HG03469 (cell line): ENCODE measurements at regions not wholly inside any gene's neighbourhood (a gene's known extent, or its start where the extent isn't known, plus 50 kb on each side); places are given as distances from the start of the nearest gene placed in this dataset.
"Not testable (repeated sequence)": the region's sequence is repeated elsewhere in the genome, so short reads cannot be mapped to it uniquely, and the experiment has no call there.

ENCODE experiments used
- ATAC-seq: cut with Tn5 transposase; IDR thresholded peaks from one replicate; pipeline ENCODE4 v1.9.1; 2021; ENCODE audit warnings: mild to moderate bottlenecking, moderate library complexity, moderate number of reproducible peaks; ENCODE audit not compliant: unreplicated experiment

DNA sequence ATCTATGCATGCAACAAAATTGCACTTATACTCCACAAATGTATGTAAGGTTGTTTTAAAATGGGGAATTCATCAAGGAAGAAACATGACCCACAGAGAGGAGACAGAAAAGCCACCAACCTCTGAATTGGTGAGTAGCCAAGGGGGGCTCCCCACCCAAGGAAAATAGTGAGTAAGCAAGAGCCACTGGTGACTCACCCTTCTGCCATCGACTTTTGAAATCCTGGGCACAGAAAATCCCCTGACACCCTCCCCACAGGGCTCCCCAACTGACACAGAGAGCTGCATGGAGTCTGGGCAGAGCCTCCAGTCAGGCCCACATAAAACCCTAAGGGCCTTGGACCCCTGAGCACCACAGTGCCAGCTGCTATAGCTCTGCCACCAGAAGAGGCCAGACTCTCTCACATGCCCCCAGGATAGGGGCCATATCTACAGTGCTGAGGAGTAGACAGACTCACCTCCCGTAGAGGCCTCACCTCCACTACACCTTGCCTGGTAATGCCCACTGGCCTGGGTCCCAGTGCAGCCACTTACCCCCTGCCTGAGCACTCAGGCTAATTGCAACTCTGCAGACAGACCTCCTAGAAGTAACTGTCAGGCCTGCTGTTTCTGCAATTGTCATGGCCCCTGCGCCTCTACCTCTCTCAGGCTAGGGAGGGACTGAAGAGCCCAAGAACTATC is 244.7 kb upstream of the WSB1 start:
- ATAC-seq: no peak

DNA sequence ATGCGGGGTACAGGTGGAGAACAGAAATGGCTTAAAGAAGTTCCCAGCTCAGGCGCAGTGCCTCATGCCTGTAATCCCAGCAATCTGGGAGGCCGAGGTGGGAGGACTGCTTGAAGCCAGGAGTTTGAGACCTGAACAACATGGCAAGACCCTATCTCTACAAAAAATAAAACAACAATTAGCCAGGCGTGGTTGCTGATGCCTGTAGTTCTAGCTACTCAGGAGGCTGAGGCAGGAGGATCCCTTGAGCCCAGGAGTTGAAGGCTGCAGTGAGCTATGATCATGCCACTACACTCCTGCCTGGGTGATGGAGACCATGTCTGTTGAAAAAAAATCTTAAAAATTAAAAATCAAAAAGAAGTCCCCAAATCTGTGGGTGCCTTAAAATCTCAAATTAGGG is 228.3 kb upstream of the WSB1 start:
- no peak for ATAC-seq

DNA sequence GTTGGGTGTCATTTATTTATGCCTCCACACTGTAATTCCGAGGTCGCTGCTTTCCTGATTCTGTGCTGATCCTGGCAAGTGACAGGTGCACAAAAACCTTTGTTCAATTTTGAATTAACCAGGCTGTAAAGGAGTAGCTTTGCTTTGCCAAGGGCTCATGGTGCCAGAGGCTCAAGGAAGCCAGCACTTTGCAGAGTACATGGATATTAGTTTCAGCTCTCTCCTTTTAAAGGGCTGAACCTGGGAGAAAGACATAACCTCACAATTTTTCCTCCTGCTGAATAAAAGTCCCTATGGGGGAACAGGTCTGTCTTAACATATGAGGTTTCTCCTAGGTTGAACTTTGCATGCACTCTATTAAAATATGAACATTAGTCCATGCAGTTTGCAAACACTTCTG is 227.6 kb upstream of the WSB1 start:
- no peak for ATAC-seq

DNA sequence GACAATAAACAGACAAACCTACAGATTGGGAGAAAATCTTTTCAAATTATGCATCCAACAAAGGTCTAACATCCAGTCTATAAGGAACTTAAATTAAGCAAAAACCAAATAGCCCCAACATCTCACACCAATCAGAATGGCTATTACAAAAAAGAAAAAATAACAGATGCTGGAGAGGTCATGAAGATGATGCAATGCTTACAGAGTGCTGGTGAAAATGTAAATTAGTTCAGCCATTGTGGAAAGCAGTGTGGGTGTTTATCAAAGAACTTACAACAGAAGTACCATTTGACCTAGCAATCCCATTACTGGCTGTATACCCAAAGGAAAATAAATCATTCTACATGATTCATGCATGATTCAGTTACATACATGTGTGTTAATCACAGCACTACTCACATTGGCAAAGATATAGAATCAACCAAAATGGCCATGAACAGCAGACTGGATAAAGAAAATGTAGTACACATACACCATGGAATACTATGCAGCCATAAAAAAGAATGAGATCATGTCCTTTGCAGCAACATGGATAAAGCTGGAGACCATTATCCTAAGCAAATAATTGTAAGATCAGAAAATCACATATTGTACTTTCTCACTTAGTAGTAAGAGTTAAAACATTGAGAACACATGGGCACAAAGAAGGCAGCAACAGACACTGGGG is 223.9 kb upstream of the WSB1 start:
- ATAC-seq: no peak

DNA sequence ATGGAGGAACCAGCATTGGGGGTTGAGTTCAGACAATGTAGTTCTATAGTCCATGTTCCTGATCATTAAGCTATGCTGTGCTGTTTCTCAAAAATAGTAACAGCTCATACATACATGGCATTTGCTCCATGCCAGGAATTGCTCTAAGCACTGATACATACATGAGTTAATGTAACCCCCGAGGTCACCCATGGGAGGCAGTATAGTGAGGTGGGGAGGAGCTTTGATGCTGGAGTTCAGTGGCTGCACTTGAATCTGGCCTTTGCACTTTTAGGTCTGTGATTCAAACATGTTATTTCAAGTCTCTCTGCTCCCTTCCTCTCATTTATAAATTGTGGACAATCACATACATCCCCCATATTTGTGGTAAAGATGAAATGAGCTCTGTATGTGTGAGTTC is 223.1 kb upstream of the WSB1 start:
- ATAC-seq: no peak

DNA sequence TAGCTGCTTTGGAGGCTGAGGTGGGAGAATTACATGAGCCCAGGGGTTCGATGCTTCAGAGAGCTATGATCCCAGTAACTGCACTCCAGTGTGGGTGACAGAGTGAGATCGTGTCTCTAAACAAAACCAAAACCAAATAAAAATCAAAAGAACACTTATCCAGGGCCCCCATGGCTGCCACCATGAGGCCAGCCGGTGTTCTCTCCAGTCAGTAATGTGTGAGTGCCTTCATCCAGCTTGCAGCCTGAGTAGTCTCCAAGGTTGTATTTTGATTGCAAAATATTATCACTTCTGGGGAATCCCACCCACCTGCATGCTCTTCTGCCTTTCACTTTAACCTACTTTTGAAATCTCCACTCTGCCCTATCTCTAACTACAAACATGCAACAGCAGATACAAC is 221.0 kb upstream of the WSB1 start:
- no peak for ATAC-seq

DNA sequence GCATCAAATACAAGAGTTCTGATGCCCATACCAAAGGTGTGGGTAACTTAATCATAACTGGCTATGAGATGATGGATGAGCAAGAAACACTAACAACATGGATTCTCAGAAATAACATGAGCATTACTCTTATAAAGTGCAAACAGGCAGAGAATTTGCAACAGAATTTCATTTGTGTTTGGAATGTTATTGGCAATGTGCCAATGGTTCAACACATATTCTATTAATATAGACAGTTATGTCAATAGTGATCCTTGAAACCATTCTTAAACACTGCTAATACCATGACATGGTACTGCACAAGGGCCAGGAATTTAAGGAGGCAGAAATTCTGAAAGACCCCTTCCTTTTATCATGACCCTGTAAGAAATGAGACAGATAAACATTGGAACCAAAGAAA is 217.1 kb upstream of the WSB1 start:
- no peak for ATAC-seq

DNA sequence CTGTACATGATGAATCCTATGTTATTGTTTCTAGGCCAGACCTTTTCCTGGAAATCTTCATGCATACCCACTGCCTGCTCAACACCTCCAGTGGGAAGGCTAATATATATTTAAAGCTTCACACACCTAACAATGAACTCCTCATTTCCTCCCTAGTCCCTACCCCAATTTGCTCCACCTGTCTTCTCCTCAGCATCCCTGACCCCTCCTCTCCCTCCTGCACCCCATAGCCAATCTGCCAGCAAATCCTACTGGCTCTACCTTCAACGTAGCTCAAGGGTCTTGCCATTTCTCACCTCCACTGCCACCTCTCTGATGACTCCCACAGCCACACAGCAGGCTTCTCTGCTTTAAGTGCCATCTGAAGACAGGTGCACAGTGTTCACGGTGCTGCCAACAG is 215.6 kb upstream of the WSB1 start:
- ATAC-seq: no peak

DNA sequence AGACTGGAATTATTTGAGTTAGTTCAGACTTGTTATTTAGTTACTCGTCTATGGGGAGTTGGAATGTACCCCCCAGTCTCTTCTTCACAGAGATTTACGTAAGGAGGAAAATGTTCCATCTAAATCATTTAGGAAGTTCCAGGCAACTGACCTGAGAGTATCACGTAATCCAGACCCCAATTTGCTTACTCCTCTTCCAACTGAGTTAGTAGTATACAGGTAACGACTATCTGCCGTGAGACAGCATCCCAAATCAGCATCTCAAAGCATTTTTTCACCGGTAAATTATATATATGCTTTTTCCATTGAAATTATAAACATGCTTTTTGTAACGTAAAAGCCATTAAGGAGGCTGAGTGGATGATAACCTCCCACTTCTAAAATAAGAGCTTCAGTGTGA is 214.3 kb upstream of the WSB1 start:
- ATAC-seq: no peak

DNA sequence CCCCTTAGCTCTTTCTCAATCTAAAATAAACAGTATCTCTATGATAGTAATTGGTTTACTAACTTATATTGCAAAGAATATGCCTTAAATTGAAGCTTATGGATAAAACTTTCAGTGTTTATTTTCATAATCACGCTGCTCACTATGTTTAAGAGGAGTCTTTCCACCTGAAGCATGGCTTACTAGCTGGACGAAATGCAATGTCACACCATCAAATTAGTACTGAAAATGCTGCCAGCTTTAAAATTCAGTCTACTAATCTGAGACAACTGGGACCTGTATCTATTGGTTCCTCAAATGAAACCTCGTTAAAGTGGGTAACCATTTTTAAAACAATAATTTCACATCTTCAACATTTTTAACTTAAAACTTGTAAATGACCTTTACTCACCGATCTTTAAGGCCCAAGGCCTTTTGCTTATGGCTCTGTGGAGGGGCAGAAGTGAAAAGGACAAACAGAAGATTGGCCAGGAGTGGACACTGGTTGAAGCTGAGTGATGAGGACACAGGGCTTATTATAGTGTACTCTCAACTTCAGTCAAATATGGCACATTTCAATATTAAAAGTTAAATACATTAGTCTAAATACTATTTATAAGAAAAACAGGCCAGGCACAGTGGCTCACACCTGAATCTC is 212.8 kb upstream of the WSB1 start:
- ATAC-seq: no peak

DNA sequence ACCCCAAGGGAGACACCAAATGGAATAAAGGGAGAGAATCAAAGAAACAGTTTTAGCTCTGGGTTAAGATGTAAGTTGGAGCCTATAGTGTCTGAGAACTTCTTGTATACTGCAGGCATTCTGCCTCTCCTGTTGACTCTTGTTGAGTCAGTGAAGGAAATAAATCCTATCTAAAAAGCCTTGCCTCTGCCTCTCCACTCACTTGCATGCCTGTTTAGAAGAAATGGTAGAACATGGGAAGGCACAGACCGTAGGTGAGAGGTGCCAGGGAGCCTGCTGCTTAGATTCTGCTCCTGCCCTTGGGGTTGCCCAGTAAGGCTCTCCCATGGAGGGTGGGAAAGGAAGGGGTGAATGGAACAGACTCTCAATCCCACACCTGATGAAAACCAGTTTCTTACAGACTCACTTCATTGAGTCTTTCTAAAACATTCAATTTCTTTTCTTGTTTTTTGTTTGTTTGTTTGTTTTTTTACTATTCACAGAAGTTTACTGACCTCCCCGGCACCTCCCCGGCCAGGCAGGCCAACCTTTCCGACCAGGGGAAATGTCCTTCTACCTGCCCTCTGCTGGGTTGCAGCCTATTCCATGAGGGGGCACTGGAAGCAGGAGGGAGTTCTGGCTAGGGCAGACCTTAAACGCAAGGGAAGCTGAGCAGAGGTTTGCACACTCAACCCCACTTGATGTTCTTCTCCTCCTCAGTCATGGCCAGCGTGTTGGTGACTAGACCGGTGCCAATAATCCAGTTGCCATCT is 211.7 kb upstream of the WSB1 start:
- ATAC-seq: no peak

DNA sequence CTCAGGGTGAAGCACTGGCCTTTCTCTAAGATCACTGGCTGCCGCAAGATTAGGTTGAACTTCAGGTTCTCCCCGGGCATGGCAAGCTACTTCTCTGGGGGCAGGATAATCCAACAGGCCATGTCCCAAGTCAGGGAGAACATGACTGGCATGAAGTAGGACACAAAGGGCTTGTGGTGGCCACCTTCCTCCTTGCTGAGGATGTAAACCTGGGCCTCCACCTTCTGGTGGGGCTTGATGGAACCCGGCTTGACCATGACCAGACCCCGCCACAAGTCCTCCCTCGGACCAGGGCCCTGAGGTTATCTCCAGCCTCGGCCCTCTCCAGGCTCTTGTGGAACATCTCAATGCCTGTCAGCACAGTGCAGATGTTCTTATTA is 211.1 kb upstream of the WSB1 start:
- ATAC-seq: no peak

DNA sequence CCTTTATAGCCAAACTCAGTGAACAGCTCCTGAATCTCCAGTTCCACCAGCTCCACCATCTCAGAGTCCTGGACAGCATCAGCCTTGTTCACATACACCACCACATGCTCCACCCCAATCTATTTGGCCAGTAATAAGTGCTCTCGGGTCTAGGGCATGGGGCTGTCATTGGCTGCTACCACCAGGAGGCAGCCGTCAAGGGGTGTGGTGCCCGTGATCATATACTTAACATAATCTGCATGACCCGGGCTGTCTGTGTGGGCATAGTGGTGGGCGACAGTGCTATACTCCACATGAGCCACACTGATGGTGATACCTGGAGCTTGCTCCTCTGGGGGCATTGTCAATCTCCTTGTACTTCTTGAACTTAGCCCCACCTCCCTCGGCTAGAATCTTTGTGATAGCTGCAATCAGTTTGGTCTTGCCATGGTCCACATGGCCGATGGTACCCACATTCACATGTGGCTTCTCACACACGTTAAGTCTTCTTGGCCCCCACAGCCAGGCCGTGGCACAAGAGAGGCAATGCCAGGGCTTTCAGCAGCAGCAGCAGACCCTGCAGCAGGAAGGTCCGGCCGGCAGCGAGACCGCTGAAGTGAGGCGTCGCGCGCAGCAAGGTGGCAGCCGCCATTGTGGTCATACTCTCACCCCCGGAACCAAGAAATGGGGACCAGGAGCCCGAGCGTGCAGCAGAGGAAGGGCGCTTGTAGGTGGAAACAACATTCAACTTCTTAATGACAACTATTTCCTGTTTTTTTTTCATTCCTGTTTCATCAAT is 210.3 kb upstream of the WSB1 start:
- ATAC-seq: no peak

DNA sequence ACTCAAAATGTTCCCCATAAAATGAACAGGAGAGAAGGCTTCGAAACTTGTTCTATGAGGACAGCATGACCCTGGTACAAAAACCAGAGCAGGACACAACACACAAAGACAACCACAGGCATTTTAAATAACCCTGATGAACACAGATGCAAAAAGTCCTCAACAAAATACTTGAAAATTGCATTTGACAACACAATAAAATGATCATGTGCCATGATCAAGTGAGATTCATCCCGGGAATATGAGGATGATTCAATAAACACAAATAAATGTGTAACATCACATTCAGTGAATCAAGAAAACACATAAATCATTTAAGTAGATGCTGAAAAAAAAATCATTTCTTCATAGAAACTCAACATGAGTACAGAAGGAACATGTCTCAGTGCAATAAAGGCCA is 208.4 kb upstream of the WSB1 start:
- no peak for ATAC-seq

DNA sequence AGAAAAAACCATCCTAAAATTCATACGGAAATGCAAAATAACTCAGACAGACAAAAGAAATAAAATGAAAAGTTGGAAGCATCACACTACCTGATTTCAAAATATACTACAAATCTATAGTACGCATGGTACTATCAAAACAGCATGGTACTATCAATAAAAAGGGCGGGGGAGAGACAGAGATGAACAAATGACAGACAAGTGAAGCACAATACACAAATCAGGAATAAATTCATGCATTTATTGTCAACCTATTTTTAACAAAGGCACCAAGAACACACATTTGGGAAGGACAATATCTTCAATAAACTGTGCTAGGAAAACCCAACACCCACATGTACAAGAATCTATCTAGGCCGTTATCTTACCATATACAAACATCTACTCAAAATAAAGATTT is 207.4 kb upstream of the WSB1 start:
- no peak for ATAC-seq

DNA sequence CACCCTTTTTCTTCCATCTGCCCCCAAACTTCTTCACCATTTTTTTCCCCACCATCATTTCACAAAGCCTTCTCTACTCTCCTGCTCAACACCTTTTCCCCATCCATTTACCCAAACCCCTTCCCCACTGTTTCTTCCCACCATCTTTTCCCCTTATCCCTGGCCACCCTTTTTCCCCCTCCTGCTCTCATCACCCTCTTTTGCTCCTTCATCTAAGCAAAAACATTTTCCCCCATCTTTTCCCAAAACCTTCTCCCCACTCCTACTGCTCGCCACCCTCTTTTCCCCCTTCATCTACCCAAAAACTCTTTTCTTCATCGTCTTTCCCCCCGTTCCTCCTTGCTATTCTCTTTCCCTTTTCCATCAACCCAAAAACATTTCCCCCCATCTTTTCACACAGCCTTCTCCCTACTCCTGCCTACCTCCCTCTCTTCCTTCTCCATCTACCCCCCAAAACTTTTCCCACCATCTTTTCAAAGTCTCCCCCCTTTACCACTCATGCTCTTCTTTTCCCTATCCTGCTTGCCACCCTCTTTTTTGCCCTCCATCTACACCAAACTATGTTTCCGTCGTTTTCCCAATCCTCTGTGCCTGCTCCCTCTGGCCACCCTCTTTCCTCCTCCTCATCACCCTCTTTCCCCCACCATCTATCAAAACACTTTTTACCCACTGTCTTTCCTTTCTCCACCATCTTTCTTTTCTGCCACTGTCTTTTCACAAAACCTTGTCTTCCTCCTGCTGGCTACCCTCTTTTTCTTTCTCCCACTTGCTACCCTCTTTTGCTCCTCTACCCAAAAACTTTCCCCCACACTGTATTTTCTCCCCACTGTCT is 205.8 kb upstream of the WSB1 start:
- ATAC-seq: no peak

DNA sequence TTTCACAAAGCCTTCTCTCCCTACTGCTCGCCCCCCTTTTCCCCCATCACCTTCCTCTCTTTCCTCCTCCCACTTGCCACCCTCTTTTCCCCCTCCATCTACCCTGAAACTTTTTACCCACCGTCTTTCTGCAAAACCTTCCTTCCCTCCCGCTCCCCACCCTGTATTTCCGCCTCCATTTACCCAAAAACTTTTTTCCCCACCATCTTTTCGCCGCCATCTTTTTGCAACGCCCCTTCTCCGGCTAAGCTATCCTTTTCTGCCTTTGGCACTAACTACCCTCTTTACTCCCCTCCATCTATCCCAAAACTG is 205.2 kb upstream of the WSB1 start:
- no peak for ATAC-seq

DNA sequence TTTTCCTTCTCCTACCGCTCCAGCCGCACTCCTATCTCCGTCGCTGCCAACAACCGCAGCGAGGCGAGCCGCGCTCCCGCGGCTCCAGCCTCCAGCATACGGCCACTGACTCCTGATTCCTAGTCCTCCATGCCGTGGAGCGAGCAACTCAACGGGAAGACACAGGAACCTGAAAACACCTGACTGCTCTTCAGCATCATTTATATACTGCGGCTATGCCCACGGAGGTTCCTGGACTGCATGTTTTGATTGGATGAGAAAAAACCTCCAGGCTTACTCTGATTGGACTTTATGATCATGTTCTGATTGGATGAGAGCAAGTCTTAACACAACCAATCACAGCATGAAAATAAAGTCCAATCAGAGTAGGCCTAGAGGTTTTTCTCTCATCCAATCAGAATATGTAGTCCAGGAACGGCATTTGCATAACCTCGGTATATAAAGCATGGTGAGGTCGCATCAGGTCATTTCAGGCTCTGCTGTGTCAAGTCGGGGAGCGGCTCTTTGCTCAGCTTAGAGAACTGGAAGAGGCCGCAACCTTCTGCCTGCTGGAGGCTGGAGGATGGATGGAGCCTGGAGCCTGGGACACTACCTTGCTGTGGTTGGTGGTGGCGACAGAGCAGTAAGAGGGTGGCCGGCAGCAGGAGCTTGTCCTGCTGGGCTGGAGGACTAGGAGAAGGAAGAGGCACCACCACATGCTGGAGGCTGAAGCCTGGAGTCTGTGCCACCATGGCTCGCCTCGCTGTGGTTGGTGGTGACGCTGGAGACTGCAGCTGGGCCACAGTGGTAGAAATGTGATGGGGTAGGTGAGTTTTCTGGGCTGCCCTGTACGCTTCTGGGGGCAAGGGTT is 204.6 kb upstream of the WSB1 start:
- not testable (repeated sequence) for ATAC-seq

DNA sequence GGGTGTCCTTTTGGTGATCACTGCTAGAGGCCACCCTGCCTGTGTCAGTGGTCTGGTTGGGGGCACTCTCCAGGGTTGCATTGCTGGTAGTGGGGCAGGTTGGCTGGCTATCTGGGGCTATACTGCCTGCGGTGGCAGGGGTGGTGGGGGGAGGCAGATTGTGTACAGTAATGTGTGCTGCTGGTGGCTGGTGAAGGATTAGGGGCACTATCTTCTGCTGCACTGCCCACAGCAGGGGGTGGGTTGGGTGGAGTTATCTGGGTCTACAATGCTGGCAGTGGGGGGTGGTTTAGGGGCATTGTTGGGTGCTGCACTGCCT is 204.0 kb upstream of the WSB1 start:
- ATAC-seq: no peak
